ENCODE measurements at regions not wholly inside any gene's neighbourhood (a gene's known extent, or its start where the extent isn't known, plus 50 kb on each side); places are given as distances from the start of the nearest gene placed in this dataset.
"Not testable (repeated sequence)": the region's sequence is repeated elsewhere in the genome, so short reads cannot be mapped to it uniquely, and the experiment has no call there.

DNA sequence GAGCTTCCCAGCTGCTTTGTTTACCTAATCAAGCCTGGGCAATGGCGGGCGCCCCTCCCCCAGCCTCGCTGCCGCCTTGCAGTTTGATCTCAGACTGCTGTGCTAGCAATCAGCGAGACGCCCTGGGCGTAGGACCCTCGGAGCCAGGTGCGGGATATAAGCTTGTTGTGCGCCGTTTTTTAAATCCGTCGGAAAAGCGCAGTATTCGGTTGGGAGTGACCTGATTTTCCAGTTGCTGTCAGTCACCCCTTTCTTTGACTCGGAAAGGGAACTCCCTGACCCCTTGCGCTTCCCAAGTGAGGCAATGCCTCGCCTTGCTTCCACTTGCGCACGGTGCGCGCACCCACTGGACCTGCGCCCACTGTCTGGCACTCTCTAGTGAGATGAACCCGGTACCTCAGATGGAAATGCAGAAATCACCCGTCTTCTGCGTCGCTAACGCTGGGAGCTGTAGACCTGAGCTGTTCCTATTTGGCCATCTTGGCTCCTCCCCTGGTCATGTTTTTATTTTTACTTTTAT, 635.8 kb upstream of the MIS18BP1 start:
- not testable (repeated sequence) for H3K4me3 ChIP-seq (ENCODE audit: insufficient read depth, low read depth, low read length)

GRCh38 chr14:45877981-45878380, 625.0 kb upstream of the MIS18BP1 start:
- 97 to 100% methylated on average over 2 of the region's 4 CpGs for WGBS, 2 experiments
- Histone ChIP-seq H3K27ac (ENCODE audit: insufficient read depth, low read depth, low read length, poor library complexity, severe bottlenecking) (no peak overlapping the region), H3K27me3 (ENCODE audit: control insufficient read depth, insufficient read depth, low read length, poor library complexity, severe bottlenecking) (no peaks in the 10 kb centered on the region), H3K4me1 (ENCODE audit: control insufficient read depth, insufficient read depth, low read length) (no peaks in the 10 kb centered on the region), H3K36me3 (ENCODE audit: control insufficient read depth, insufficient read depth, low read length) (no peaks in the 10 kb centered on the region), H3K4me3 (ENCODE audit: insufficient read depth, low read depth, low read length) (no peak overlapping the region), H3K9me3 (ENCODE audit: control insufficient read depth, low read length) (no peaks in the 10 kb centered on the region)

More for the DNA sequence above, 635.8 kb upstream of the MIS18BP1 start:
- not testable (repeated sequence) for H3K27ac ChIP-seq (ENCODE audit: insufficient read depth, low read depth, low read length, poor library complexity, severe bottlenecking); H3K9me3 ChIP-seq (ENCODE audit: control insufficient read depth, low read length); H3K36me3 ChIP-seq (ENCODE audit: control insufficient read depth, insufficient read depth, low read length); H3K4me1 ChIP-seq (ENCODE audit: control insufficient read depth, insufficient read depth, low read length); H3K27me3 ChIP-seq (ENCODE audit: control insufficient read depth, insufficient read depth, low read length, poor library complexity, severe bottlenecking)
- WGBS, 2 experiments: 81 to 85% methylated on average over 28 of the region's 28 CpGs

- WGBS, 2 experiments: 94 to 97% methylated on average over 2 of the region's 2 CpGs
- Histone ChIP-seq H3K4me3 (ENCODE audit: insufficient read depth, low read depth, low read length) (no peak overlapping the region), H3K27ac (ENCODE audit: insufficient read depth, low read depth, low read length, poor library complexity, severe bottlenecking) (no peak overlapping the region), H3K4me1 (ENCODE audit: control insufficient read depth, insufficient read depth, low read length) (no peaks in the 10 kb centered on the region), H3K9me3 (ENCODE audit: control insufficient read depth, low read length) (no peaks in the 10 kb centered on the region), H3K36me3 (ENCODE audit: control insufficient read depth, insufficient read depth, low read length) (no peaks in the 10 kb centered on the region), H3K27me3 (ENCODE audit: control insufficient read depth, insufficient read depth, low read length, poor library complexity, severe bottlenecking) (no peaks in the 10 kb centered on the region)
Measured at GRCh38 chr14:45868863-45869262, 615.9 kb upstream of the MIS18BP1 start.

DNA sequence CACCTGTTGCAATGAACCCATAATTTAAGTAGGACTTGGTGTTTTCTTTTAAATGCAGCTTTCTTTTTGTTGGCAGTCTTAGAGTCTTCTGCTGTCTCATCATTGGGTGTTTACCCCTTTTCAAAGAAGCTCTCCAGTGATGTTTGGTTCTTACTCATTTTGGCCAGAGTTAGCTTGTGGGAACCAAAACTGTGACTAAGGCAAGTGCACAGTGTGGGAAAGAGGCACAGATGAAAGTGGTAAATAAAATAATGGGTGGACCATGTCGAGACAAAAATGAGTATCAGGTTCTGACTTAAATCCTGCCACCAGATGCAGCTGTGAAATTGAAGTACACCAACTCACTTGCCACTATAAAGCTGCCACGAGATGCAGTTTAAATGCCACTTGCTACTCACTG, 615.4 kb upstream of the MIS18BP1 start:
- WGBS, 2 experiments: 88% methylated on average over 2 of the region's 2 CpGs
- H3K27ac ChIP-seq (ENCODE audit: insufficient read depth, low read depth, low read length, poor library complexity, severe bottlenecking): no peak overlapping the region
- H3K4me3 ChIP-seq (ENCODE audit: insufficient read depth, low read depth, low read length): no peak overlapping the region
- H3K4me1 ChIP-seq (ENCODE audit: control insufficient read depth, insufficient read depth, low read length): no peaks in the 10 kb centered on the region
- no peaks in the 10 kb centered on the region for H3K9me3 ChIP-seq (ENCODE audit: control insufficient read depth, low read length)
- no peaks in the 10 kb centered on the region for H3K36me3 ChIP-seq (ENCODE audit: control insufficient read depth, insufficient read depth, low read length)
- no peaks in the 10 kb centered on the region for H3K27me3 ChIP-seq (ENCODE audit: control insufficient read depth, insufficient read depth, low read length, poor library complexity, severe bottlenecking)

DNA sequence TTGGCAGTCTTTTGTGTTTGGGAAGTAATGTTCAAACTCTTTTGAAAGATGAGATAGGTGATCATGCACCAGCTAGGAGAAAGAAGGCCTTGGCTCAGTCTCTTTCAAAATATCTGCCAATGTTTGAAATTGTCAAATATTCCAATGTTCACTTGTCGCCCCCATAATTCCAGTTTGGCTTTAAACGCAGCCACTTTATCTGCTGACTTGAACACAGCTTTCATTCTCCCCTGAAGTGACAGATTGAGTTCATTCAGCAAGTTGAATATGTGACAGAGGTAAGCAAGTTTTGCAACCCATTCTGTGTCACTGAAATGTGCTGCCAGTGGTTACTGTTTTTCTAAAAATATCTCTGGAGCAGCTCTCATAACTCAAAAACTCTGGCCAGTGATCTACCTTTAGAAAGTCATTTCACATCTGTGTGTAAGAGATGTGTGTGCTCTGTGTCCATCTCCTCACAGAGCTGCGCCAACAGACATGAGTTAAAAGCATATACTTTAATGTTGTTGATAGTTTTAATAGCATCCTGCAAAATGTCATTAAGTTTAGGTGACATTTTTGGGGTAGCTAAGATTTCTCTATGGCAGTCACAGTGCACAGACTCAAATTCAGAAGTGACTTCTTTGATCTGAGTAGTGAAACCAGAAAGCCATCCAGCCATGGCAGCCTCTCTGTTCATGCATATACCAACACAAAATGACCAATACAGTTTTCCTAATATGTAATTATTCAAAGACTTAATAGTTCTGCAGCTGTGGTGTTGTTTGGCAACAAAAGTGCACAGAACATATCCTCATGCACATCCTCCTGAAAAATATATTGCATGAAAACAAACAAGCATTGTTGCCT, 614.3 kb upstream of the MIS18BP1 start:
- WGBS, 2 experiments: 94 to 98% methylated on average over 3 of the region's 3 CpGs
- Histone ChIP-seq H3K4me3 (ENCODE audit: insufficient read depth, low read depth, low read length) (no peak overlapping the region), H3K36me3 (ENCODE audit: control insufficient read depth, insufficient read depth, low read length) (no peaks in the 10 kb centered on the region)

GRCh38 chr14:45838597-45838996, 585.6 kb upstream of the MIS18BP1 start:
- Histone ChIP-seq H3K4me1 (ENCODE audit: control insufficient read depth, insufficient read depth, low read length) (no peaks in the 10 kb centered on the region), H3K9me3 (ENCODE audit: control insufficient read depth, low read length) (no peaks in the 10 kb centered on the region), H3K27ac (ENCODE audit: insufficient read depth, low read depth, low read length, poor library complexity, severe bottlenecking) (no peak overlapping the region), H3K27me3 (ENCODE audit: control insufficient read depth, insufficient read depth, low read length, poor library complexity, severe bottlenecking) (no peaks in the 10 kb centered on the region), H3K4me3 (ENCODE audit: insufficient read depth, low read depth, low read length) (no peak overlapping the region), H3K36me3 (ENCODE audit: control insufficient read depth, insufficient read depth, low read length) (no peaks in the 10 kb centered on the region)
- WGBS, 2 experiments: 40 to 71% methylated on average over 1 to 2 of the region's 2 CpGs

More for the DNA sequence above, 614.3 kb upstream of the MIS18BP1 start:
- no peaks in the 10 kb centered on the region for H3K27me3 ChIP-seq (ENCODE audit: control insufficient read depth, insufficient read depth, low read length, poor library complexity, severe bottlenecking)
- H3K9me3 ChIP-seq (ENCODE audit: control insufficient read depth, low read length): no peaks in the 10 kb centered on the region
- H3K27ac ChIP-seq (ENCODE audit: insufficient read depth, low read depth, low read length, poor library complexity, severe bottlenecking): no peak overlapping the region
- no peaks in the 10 kb centered on the region for H3K4me1 ChIP-seq (ENCODE audit: control insufficient read depth, insufficient read depth, low read length)

GRCh38 chr14:45819107-45819506, 566.1 kb upstream of the MIS18BP1 start:
- Histone ChIP-seq H3K27ac (ENCODE audit: insufficient read depth, low read depth, low read length, poor library complexity, severe bottlenecking) (no peak overlapping the region), H3K4me3 (ENCODE audit: insufficient read depth, low read depth, low read length) (no peak overlapping the region), H3K4me1 (ENCODE audit: control insufficient read depth, insufficient read depth, low read length) (no peaks in the 10 kb centered on the region), H3K9me3 (ENCODE audit: control insufficient read depth, low read length) (no peaks in the 10 kb centered on the region), H3K36me3 (ENCODE audit: control insufficient read depth, insufficient read depth, low read length) (no peaks in the 10 kb centered on the region), H3K27me3 (ENCODE audit: control insufficient read depth, insufficient read depth, low read length, poor library complexity, severe bottlenecking) (no peaks in the 10 kb centered on the region)
- WGBS, 2 experiments: 96 to 100% methylated on average over 2 of the region's 2 CpGs

DNA sequence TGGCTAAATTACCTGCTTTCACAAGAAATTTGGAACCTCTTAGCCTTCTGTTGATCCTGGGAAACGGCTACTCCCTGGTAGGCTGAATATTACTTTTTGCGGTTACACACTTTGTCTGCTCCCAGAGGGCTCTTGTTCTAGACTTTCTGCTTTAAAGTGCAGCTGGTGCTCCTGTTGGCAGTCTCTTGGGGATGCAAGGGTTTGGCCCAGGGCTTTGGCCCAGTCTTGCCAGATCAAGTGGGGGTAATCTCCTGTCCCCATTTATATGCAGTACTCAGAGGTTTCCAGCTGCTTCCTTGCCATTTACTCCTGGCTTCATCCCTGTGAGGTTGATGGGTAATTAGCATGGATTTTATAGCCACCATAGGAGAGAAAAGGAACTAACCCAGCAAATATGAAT, 558.2 kb upstream of the MIS18BP1 start:
- Histone ChIP-seq H3K27me3 (ENCODE audit: control insufficient read depth, insufficient read depth, low read length, poor library complexity, severe bottlenecking) (no peaks in the 10 kb centered on the region), H3K36me3 (ENCODE audit: control insufficient read depth, insufficient read depth, low read length) (no peaks in the 10 kb centered on the region), H3K4me3 (ENCODE audit: insufficient read depth, low read depth, low read length) (no peak overlapping the region), H3K4me1 (ENCODE audit: control insufficient read depth, insufficient read depth, low read length) (no peaks in the 10 kb centered on the region), H3K9me3 (ENCODE audit: control insufficient read depth, low read length) (no peaks in the 10 kb centered on the region), H3K27ac (ENCODE audit: insufficient read depth, low read depth, low read length, poor library complexity, severe bottlenecking) (no peak overlapping the region)
- 90 to 94% methylated on average over 2 of the region's 2 CpGs for WGBS, 2 experiments

- H3K4me1 ChIP-seq (ENCODE audit: control insufficient read depth, insufficient read depth, low read length): no peaks in the 10 kb centered on the region
- no peaks in the 10 kb centered on the region for H3K9me3 ChIP-seq (ENCODE audit: control insufficient read depth, low read length)
- no peak overlapping the region for H3K4me3 ChIP-seq (ENCODE audit: insufficient read depth, low read depth, low read length)
- no peaks in the 10 kb centered on the region for H3K36me3 ChIP-seq (ENCODE audit: control insufficient read depth, insufficient read depth, low read length)
- no peak overlapping the region for H3K27ac ChIP-seq (ENCODE audit: insufficient read depth, low read depth, low read length, poor library complexity, severe bottlenecking)
- H3K27me3 ChIP-seq (ENCODE audit: control insufficient read depth, insufficient read depth, low read length, poor library complexity, severe bottlenecking): no peaks in the 10 kb centered on the region
- WGBS, 2 experiments: 66 to 70% methylated on average over 3 of the region's 3 CpGs
Measured at GRCh38 chr14:45810152-45810872, 557.3 kb upstream of the MIS18BP1 start.

GRCh38 chr14:45807178-45807899, 554.3 kb upstream of the MIS18BP1 start:
- Histone ChIP-seq H3K27me3 (ENCODE audit: control insufficient read depth, insufficient read depth, low read length, poor library complexity, severe bottlenecking) (no peaks in the 10 kb centered on the region), H3K36me3 (ENCODE audit: control insufficient read depth, insufficient read depth, low read length) (no peaks in the 10 kb centered on the region), H3K4me3 (ENCODE audit: insufficient read depth, low read depth, low read length) (no peak overlapping the region), H3K9me3 (ENCODE audit: control insufficient read depth, low read length) (no peaks in the 10 kb centered on the region), H3K27ac (ENCODE audit: insufficient read depth, low read depth, low read length, poor library complexity, severe bottlenecking) (no peak overlapping the region), H3K4me1 (ENCODE audit: control insufficient read depth, insufficient read depth, low read length) (no peaks in the 10 kb centered on the region)
- WGBS, 2 experiments: 85 to 94% methylated on average over 2 to 5 of the region's 5 CpGs
